ENCODE measurements at regions not wholly inside any gene's neighbourhood (a gene's known extent, or its start where the extent isn't known, plus 50 kb on each side); places are given as distances from the start of the nearest gene placed in this dataset.

DNA sequence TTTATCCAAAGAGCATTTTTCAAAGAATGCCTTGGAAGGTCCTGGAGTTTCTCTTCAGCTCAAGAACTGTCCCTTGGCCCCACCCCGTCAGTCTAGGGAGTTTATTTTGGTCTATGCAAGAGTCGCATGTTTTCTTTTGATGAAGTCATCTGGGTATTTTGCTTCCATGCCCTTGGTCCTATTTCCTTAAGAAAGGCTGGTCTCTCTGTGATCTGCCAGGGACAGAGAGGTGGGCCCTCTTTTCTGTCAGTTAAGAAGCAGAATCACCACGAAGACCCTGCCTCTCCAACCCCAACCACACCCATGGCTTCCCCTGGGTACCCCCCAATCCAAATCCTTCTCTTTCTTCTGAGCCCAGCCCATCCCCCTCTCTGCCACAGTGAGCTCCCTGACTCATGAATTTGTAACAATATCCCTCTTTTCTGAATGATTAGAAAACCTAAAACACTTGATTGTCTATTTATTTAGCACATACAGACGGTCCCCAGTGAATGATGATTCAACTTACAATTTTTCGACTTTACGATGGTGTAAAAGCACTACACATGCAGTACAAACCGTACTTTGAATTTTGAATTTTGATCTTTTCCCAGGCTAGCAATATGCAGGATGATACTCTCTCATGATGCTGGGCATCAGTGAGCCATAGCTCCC, 163.5 kb upstream of the ADRA1B start:
- DNase-seq (ENCODE audit: low read depth): peak; percentile 41

GRCh38 chr5:159758189-159758588, 158.1 kb upstream of the ADRA1B start:
- DNase-seq (ENCODE audit: low read depth): no peak

DNA sequence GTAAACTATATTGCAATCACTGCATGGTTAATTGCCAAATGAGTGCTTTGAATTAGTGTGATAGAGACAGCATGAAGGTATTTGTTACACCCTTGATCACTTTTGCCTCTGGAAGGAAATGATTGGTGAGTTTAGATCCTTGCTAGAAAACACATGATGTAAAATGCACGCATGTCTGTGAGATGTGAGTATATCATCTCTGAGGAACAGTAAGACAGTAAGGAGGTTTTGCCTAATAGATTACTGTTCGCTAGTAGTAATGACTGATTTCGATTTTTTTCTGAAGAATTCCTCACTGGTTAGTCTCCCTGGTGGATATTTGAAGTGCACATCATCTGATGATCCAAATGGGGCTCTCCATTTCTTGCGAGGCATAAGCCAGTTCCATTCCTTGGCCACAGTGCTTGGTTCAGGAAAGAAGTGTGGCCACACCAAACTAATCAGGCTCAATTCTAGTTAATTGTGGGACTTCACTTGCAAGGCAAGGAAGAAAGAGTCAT, 156.4 kb upstream of the ADRA1B start:
- no peak for DNase-seq (ENCODE audit: low read depth)

GRCh38 chr5:159762921-159763320, 153.4 kb upstream of the ADRA1B start:
- DNase-seq (ENCODE audit: low read depth): no peak

GRCh38 chr5:159763562-159763961, 152.7 kb upstream of the ADRA1B start:
- DNase-seq (ENCODE audit: low read depth): no peak

DNA sequence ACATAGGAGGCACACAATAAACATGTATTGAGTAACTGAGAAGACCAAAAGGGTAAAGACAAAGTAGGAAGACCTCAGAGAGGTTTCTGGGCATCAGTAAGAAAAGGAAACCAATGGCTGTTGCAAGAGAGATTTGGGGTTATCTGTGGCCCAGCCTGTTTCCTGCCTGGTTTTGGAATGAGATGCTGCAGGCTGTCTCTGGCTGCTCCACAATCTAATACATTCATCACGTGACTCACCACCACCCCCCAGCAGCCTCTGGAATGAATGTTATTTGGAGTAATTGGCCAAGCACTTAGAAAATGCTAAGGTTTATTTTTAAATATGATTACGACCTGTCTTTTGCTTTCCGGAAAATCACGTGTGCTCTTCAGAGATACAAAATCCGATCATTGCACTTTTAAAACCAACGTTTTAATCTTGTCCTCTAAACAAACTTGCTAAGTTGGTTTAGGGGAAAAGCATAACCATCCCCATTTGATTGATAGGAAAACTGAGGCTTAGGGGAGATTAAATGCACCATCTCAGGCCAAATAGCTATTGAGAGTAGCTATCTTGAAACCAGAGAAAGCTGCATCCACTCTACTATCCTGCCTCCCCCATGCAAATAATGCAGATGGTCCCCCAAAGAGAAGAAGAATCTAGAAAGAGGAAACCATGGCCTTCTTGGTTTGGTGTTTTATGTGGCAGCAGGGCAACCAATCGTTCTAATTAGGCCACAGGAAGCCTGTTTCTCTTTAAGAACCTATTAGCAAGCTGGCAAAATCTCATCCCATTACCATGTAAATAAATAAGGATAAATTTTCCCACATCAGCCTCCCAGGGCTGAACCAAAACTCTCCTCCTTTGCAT, 151.8 kb upstream of the ADRA1B start:
- DNase-seq (ENCODE audit: low read depth): peak; percentile 68

DNA sequence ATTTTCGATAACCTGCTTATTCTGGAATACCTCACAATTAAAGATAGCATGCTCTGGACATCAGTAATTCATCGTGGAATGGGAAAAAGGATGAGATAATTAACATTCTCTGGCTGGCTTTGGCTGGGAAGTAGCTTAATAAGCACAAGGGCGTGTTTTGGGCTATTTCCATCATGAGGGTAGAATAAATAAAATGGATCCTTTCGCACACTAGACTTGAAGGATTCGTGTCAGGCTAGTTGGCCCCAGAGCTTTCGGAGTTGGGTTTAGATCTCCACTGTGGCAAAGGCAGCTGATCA, 151.2 kb upstream of the ADRA1B start:
- no peak for DNase-seq (ENCODE audit: low read depth)

GRCh38 chr5:159765760-159766517, 150.3 kb upstream of the ADRA1B start:
- no peak for DNase-seq (ENCODE audit: low read depth)

DNA sequence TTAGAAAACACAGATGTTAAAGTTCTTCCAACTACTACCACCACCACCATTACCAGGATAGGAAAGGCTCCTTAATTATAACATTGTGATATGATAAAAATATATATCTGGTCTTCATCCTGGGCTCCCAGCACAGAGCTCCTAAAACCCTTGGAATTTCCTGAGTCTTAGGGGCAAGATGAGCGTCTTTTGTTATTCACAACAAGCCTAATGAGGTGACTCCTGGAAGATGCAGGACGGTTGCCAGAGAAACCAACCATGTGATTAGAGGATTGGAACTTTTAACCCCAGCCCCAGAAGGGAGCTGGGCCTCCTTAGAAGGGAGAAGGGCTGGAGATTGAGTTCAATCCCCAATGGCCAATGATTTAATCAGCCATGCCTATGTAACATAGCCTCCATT, 148.0 kb upstream of the ADRA1B start:
- DNase-seq (ENCODE audit: low read depth): no peak

DNA sequence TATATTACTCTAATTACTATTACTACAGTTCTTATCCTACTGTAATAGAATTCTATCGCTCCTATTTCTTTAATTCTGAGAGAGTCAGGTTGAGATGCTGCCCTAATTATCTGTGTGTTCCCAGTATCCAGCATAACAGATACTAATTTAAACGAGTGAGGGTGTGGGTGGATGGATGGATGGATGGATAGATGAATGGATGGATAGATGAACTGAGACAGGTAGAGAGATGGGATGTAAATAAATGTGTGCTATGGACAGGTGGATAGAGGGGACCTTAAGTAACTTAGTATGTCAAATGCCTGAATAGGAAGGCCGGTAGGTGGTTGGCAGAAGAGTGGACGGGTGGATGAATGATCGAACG, 143.6 kb upstream of the ADRA1B start:
- no peak for DNase-seq (ENCODE audit: low read depth)

GRCh38 chr5:159773062-159773924, 143.0 kb upstream of the ADRA1B start:
- peak; percentile 47 for DNase-seq (ENCODE audit: low read depth)

- DNase-seq (ENCODE audit: low read depth): no peak
Observed at GRCh38 chr5:159774476-159775031, 141.7 kb upstream of the ADRA1B start.

GRCh38 chr5:159775890-159776289, 140.4 kb upstream of the ADRA1B start:
- no peak for DNase-seq (ENCODE audit: low read depth)

DNA sequence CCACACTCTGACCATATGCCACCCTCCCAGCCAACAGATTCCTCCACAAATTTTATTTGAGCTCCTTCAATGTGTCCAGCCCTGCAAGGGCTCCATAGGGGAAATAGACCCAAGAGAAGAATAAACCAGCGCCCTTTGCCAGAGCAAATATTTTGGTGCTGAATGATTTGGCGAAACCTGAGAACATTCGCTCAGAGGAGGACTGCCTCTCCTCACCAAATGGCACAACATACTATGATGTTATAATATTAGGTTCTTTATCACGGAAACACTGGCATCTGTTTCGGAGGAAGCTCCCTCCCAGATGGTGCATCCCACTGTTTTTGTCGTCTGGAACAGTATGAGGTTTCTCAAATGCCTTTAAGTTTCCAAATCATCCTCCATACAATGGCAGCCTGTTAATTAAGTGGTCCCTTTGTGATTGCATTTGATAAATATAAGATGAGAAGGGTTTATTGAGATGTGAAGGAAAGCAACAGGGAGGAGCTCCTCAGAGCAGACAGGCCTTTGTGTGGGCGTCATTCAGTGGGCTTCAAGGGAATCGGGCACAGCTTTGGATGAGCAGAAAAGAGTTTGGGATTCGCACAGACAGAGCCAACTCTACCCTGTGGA, 139.1 kb upstream of the ADRA1B start:
- DNase-seq (ENCODE audit: low read depth): no peak

- DNase-seq (ENCODE audit: low read depth): peak; percentile 42
Observed at GRCh38 chr5:159779481-159779880, 136.8 kb upstream of the ADRA1B start.

GRCh38 chr5:159780246-159780645, 136.0 kb upstream of the ADRA1B start:
- DNase-seq (ENCODE audit: low read depth): no peak

GRCh38 chr5:159781626-159782157, 134.6 kb upstream of the ADRA1B start:
- no peak for DNase-seq (ENCODE audit: low read depth)

DNA sequence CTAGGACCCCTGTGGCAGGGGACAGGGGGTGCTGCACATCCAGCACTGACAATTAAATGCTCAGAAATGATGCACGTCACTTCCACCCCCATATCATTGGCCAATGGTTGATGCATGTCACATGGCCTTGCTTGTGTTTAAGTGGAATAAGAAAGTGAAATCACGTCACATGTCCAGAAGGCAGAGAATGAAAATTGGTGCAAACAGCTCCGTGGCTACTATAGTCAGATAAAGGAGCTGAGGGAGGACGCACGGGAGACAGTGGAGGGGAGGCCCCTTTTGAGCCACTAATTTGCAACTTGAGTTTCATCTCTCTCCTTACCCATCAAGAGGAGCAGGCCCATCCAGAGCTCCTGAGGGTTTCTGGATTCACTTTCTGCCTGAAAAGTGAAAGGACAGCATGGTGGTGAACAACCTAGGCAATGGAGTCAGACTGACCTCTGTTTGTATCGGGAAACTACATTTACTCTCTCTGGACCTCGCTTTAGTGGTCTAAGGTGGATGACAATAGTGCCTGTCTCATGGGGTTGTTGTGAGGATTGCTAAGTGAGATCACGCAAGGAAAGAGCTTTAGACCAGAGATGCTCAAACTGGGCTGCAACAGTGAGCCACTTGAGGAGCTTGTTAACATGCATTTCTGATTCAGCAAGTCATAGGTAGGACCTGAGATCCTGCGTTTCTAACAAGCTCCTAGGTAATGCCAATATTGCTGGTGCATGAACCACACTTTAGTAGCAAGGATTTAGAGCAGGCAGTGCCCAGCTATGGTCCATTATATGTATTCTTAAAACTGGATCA, 133.9 kb upstream of the ADRA1B start:
- no peak for DNase-seq (ENCODE audit: low read depth)

DNA sequence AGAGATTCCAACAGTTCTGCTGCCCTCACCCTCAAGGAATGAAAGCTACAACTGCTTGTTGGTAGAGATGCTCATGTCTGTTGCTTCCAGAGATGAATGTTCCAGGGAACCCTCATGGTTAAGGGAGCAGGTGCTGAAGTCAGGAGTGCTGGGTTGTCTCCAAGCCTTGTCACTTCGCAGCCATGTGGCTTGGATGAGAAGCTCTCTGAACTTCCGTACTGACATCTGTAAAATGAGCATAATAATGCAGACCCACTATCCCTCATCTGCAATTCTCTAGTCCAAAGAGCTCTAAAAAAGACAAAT, 133.3 kb upstream of the ADRA1B start:
- no peak for DNase-seq (ENCODE audit: low read depth)

DNA sequence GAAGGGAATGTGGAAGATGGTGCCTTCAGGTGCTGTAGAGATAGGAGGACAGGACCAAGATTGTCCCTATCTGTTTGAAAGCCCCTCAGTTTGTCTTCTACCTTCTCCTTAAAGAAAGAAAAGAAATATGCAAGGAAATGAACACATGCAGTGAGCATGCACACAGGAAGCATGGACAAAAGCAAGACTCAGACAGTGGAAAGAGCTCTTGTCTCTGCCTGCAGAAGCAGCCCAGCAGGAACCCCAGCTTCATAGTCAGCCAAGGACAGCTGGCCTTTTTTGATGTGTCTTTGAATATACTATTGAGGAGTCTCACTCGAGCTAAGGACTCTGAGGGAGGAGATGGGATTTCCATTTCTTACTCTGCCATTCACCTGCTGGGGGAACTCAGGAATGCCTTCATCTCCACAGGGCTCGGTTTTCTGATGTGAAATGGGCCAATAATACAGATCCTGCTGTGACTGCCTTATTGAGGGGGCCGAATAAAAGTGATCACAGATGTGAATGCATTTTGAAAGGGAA, 132.5 kb upstream of the ADRA1B start:
- DNase-seq (ENCODE audit: low read depth): no peak

Data from fibroblast of the conjunctiva (primary cell).